Breast epithelium (tissue), 3 donors: ENCODE measurements at regions not wholly inside any gene's neighbourhood (a gene's known extent, or its start where the extent isn't known, plus 50 kb on each side); places are given as distances from the start of the nearest gene placed in this dataset.

ENCODE experiments used
- CTCF ChIP-seq, 3 donors: fragments of 450-650 bp; IDR thresholded peaks; one replicate each; pipeline ENCODE4 v1.5.1; 2016 to 2017; ENCODE audit warnings: antibody characterized with exemption in 3 of 3, mild to moderate bottlenecking in 3 of 3, moderate library complexity in 3 of 3
- POLR2AphosphoS5 ChIP-seq, 3 donors: sonication (generic); formaldehyde crosslinking; IDR thresholded peaks; one replicate each; pipeline ENCODE4 v1.6.1; 2017; ENCODE audit warnings: antibody characterized with exemption in 3 of 3

- no peak for TF ChIP-seq CTCF (IDR thresholded peaks at IDR 0.05)
- no peak for TF ChIP-seq POLR2AphosphoS5 (IDR thresholded peaks at IDR 0.05)
Observed at GRCh38 chr14:34340025-34340625, 121.9 kb downstream of the SPTSSA start.
